SJCRH30 (cell line): ENCODE measurements at regions not wholly inside any gene's neighbourhood (a gene's known extent, or its start where the extent isn't known, plus 50 kb on each side); places are given as distances from the start of the nearest gene placed in this dataset.
A peak's percentile ranks its signal among the peaks of the same experiment; 100 is the strongest.
"Not testable (repeated sequence)": the region's sequence is repeated elsewhere in the genome, so short reads cannot be mapped to it uniquely, and the experiment has no call there.

ENCODE experiments used
- DNase-seq, 2 experiments: peaks; one replicate each; pipeline ENCODE4 v3.0.0-alpha.2; 2015 to 2020
- H3K27ac ChIP-seq: fragments of 250-450 bp; sonication (Bioruptor Pico); 2 replicates; pipeline ENCODE4 v1.5.1; 2020; ENCODE audit warnings: mild to moderate bottlenecking, moderate library complexity
- H3K27me3 ChIP-seq: fragments of 250-450 bp; sonication (Bioruptor Pico); 2 replicates; pipeline ENCODE4 v1.5.1; 2020; ENCODE audit warnings: mild to moderate bottlenecking, moderate library complexity
- H3K36me3 ChIP-seq: fragments of 250-450 bp; sonication (Bioruptor Pico); 2 replicates; pipeline ENCODE4 v1.5.1; 2020; ENCODE audit warnings: mild to moderate bottlenecking, moderate library complexity
- H3K4me1 ChIP-seq: fragments of 250-450 bp; sonication (Bioruptor Pico); 2 replicates; pipeline ENCODE4 v1.5.1; 2020; ENCODE audit warnings: mild to moderate bottlenecking, moderate library complexity
- H3K4me3 ChIP-seq: fragments of 250-450 bp; sonication (Bioruptor Pico); 2 replicates; pipeline ENCODE4 v1.5.1; 2020; ENCODE audit warnings: mild to moderate bottlenecking, moderate library complexity
- H3K9me3 ChIP-seq: fragments of 250-450 bp; sonication (Bioruptor Pico); replicated peaks from 2 replicates; pipeline ENCODE4 v1.5.1; 2020; ENCODE audit warnings: mild to moderate bottlenecking, moderate library complexity

GRCh38 chr13:105863300-105863920, 672.1 kb downstream of the EFNB2 start:
- no peak overlapping the region for H3K4me3 ChIP-seq
- H3K27me3 ChIP-seq = no peaks in the 10 kb centered on the region
- no peaks in the 10 kb centered on the region for H3K4me1 ChIP-seq
- no peaks in the 10 kb centered on the region for H3K9me3 ChIP-seq
- no peak overlapping the region for H3K27ac ChIP-seq
- no peak for DNase-seq
- H3K36me3 ChIP-seq = no peaks in the 10 kb centered on the region

- H3K9me3 ChIP-seq = no peaks in the 10 kb centered on the region
- DNase-seq = no peak
- no peaks in the 10 kb centered on the region for H3K36me3 ChIP-seq
- no peaks in the 10 kb centered on the region for H3K4me1 ChIP-seq
- H3K27ac ChIP-seq = no peak overlapping the region
- no peak overlapping the region for H3K4me3 ChIP-seq
- no peaks in the 10 kb centered on the region for H3K27me3 ChIP-seq
These were observed 687.0 kb downstream of the EFNB2 start for GRCh38 chr13:105848494-105848893.

DNA sequence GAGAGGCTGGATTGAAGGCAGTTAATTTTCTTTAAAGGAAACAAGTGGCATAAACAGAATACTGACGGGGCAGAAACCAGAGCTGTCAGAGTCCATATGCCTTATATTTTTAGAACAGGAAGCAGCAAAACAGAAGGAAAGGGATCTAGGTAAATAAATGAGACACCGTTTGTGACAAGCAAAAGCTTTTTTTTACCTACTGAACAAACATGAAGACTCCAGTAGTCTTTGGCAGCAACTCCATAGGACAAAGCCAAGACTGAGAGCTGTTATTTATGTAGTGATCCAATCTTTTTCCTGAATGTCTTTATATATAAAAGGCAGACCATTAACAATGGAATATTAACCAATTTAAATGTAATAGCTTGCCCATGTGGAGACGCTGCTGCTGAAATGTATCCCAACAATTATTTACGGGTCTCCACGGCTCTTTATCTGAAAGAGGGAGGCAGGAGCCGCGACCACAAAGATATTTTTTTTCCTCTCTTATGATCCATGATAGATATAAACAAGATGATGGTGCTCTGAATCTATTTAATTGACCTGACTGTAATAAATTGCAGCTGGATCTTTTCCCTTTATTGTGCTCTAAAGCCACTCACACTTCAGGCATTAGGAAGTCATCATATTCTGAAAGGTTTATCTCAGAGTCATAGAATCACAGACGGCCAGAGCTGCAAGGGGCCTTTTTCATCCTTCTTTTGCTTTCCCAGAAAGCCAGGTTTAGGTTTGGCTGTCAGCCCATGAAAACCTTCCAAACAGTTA, 687.8 kb downstream of the EFNB2 start:
- no peaks in the 10 kb centered on the region for H3K36me3 ChIP-seq
- no peak overlapping the region for H3K27ac ChIP-seq
- H3K9me3 ChIP-seq = no peaks in the 10 kb centered on the region
- H3K4me3 ChIP-seq = peak overlapping the region; percentile 35; the same call in 1 of the 2 replicates
- H3K27me3 ChIP-seq = no peaks in the 10 kb centered on the region
- DNase-seq = peak in 1 of 2 experiments; percentile 7
- H3K4me1 ChIP-seq = no peaks in the 10 kb centered on the region

DNA sequence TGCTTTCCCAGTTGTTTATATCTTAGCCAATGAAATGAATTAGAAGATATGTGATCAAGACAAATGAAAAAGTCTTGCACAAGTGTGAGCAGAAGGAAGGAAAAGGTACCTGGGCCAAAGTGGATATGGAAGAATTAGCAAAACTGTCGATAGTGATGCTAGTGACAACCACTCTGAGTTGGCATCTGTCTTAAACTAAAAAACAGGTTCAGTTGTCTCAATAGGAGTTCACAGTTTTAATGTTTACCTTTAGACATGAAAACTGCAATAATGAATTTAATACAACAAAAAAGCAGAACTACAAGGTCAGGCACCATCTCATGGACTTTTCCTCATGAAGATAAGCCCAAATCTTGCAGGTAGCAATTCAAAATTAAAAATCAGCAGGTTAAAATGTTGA, 688.5 kb downstream of the EFNB2 start:
- no peak overlapping the region for H3K4me3 ChIP-seq
- H3K4me1 ChIP-seq = no peaks in the 10 kb centered on the region
- no peak for DNase-seq
- H3K27ac ChIP-seq = no peak overlapping the region
- no peaks in the 10 kb centered on the region for H3K27me3 ChIP-seq
- no peaks in the 10 kb centered on the region for H3K36me3 ChIP-seq
- no peaks in the 10 kb centered on the region for H3K9me3 ChIP-seq

DNA sequence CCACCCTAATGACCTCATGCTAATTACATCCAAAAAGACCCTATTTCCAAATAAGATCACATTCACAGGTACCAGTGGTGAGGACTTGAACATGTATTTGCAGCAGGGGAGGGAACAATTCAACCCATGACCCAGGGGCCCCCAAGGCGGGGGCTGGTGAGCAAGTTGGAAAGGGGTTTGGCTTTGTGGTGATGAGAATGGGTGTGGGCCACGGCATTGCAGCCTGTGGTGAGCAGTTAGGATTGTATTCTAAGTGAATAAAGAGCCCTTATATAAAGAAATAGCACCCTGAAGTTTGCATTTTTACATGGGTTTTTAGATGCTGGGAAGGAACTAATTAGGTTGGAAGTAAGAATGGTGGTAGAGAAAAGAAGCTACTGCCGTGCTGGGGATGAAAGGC, 694.2 kb downstream of the EFNB2 start:
- no peak for DNase-seq
- H3K27ac ChIP-seq = no peak overlapping the region
- no peaks in the 10 kb centered on the region for H3K27me3 ChIP-seq
- no peak overlapping the region for H3K4me3 ChIP-seq
- no peaks in the 10 kb centered on the region for H3K36me3 ChIP-seq
- H3K4me1 ChIP-seq = no peaks in the 10 kb centered on the region
- H3K9me3 ChIP-seq = no peaks in the 10 kb centered on the region

- no peak for DNase-seq
- Histone ChIP-seq H3K27me3 (no peaks in the 10 kb centered on the region), H3K27ac (no peak overlapping the region), H3K9me3 (no peaks in the 10 kb centered on the region), H3K36me3 (no peaks in the 10 kb centered on the region), H3K4me1 (no peaks in the 10 kb centered on the region), H3K4me3 (no peak overlapping the region)
These were observed 697.2 kb downstream of the EFNB2 start for GRCh38 chr13:105838231-105838630.

DNA sequence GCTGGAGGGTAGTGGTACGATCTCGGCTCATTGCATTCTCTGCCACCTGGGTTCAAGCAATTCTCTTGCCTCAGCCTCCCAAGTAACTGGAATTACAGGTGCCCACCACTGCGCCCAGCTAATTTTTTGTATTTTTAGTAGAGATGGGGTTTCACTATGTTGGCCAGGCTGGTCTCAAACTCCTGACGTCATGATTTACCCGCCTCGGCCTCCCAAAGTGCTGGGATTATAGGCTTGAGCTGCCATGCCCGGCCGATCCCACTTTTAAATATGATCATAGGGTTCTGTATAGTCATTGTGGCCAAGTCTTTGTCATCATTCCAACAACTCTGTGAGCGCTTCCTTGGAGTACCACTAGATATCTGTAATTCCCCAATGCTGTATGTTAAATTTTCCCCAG, 698.2 kb downstream of the EFNB2 start:
- not testable (repeated sequence) for H3K4me1 ChIP-seq, H3K27me3 ChIP-seq, H3K9me3 ChIP-seq, H3K27ac ChIP-seq, H3K36me3 ChIP-seq, DNase-seq, H3K4me3 ChIP-seq

DNA sequence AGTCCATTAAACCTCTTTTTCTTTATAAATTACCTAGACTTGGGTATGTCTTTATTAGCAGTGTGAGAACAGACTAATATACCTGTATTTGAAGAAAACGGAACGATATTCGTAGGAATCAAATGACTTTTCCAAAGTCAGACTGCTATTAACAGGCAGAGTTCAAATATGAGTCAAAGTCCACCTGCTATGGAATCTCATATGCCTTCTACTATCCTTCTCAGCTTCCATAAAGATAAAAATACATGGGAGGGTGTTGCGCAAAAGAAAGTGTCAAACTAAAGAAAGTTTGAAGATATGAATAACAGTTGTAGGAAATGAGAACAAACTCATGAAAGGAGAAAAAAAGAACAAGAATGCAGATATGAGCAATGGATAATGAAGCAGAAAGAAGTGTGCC, 704.6 kb downstream of the EFNB2 start:
- Histone ChIP-seq H3K4me3 (no peak overlapping the region), H3K36me3 (no peaks in the 10 kb centered on the region), H3K27me3 (no peaks in the 10 kb centered on the region), H3K4me1 (no peaks in the 10 kb centered on the region), H3K27ac (no peak overlapping the region), H3K9me3 (no peaks in the 10 kb centered on the region)
- DNase-seq = no peak

GRCh38 chr13:105827111-105827809, 708.2 kb downstream of the EFNB2 start:
- no peaks in the 10 kb centered on the region for H3K4me1 ChIP-seq
- no peak overlapping the region for H3K4me3 ChIP-seq
- no peak for DNase-seq
- no peaks in the 10 kb centered on the region for H3K9me3 ChIP-seq
- no peaks in the 10 kb centered on the region for H3K27me3 ChIP-seq
- no peak overlapping the region for H3K27ac ChIP-seq
- H3K36me3 ChIP-seq = no peaks in the 10 kb centered on the region

DNA sequence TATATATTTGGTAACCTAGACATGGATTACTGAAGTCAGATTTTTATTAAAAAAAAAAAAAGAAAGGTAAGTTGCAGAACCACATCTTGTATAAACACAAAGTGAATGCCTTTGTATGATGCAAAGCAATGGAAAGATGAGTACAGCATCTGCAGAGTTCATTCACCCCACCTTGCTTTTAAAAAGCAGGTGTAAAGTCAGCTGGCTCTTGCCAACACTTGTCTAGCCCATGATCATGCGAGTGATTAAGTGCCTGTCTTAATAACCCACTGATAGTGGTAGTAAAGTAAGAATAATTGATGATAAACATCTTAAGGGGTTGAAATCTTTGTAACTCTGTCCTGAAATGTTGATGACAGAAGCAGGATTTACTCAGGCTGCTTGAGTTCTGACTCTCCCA, 710.4 kb downstream of the EFNB2 start:
- no peaks in the 10 kb centered on the region for H3K27me3 ChIP-seq
- no peak for DNase-seq
- no peak overlapping the region for H3K4me3 ChIP-seq
- H3K9me3 ChIP-seq = no peaks in the 10 kb centered on the region
- no peaks in the 10 kb centered on the region for H3K36me3 ChIP-seq
- H3K4me1 ChIP-seq = no peaks in the 10 kb centered on the region
- H3K27ac ChIP-seq = no peak overlapping the region

GRCh38 chr13:105821337-105821736, 714.1 kb downstream of the EFNB2 start:
- DNase-seq = no peak
- H3K36me3 ChIP-seq = no peaks in the 10 kb centered on the region

DNA sequence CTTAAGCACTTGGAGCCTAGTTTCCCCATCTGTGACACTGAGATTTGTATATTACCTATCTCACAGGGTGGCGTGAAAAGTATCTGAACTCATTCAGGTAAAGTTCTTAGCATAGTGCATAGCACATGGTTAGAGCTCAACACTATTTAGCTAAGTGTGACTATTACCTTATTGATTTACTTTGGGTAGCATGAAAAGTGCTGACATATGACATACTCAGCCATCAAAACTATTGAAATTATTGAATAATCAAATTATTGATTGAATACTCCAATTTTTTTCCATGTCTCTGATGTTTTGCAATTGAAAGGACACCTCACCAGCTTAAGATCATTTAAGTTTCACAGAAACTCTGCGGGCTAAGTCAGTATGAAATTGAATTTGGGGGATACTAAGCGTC, 715.0 kb downstream of the EFNB2 start:
- no peak overlapping the region for H3K27ac ChIP-seq
- no peak for DNase-seq
- no peaks in the 10 kb centered on the region for H3K27me3 ChIP-seq
- no peak overlapping the region for H3K4me3 ChIP-seq
- no peaks in the 10 kb centered on the region for H3K36me3 ChIP-seq
- no peaks in the 10 kb centered on the region for H3K4me1 ChIP-seq
- no peaks in the 10 kb centered on the region for H3K9me3 ChIP-seq

More at GRCh38 chr13:105821337-105821736, 714.1 kb downstream of the EFNB2 start:
- no peak overlapping the region for H3K27ac ChIP-seq
- no peaks in the 10 kb centered on the region for H3K9me3 ChIP-seq
- H3K27me3 ChIP-seq = no peaks in the 10 kb centered on the region
- no peaks in the 10 kb centered on the region for H3K4me1 ChIP-seq
- no peak overlapping the region for H3K4me3 ChIP-seq

- Histone ChIP-seq H3K36me3 (no peaks in the 10 kb centered on the region), H3K4me3 (no peak overlapping the region), H3K9me3 (no peaks in the 10 kb centered on the region), H3K27me3 (no peaks in the 10 kb centered on the region), H3K4me1 (peaks cover 4% of the 10 kb centered on the region), H3K27ac (no peak overlapping the region)
- no peak for DNase-seq
These were observed 718.0 kb downstream of the EFNB2 start for GRCh38 chr13:105817498-105817897.

GRCh38 chr13:105816994-105817393, 718.5 kb downstream of the EFNB2 start:
- Histone ChIP-seq H3K36me3 (no peaks in the 10 kb centered on the region), H3K27ac (no peak overlapping the region), H3K4me1 (peaks cover 4% of the 10 kb centered on the region), H3K4me3 (no peak overlapping the region), H3K9me3 (no peaks in the 10 kb centered on the region), H3K27me3 (no peaks in the 10 kb centered on the region)
- DNase-seq = no peak

DNA sequence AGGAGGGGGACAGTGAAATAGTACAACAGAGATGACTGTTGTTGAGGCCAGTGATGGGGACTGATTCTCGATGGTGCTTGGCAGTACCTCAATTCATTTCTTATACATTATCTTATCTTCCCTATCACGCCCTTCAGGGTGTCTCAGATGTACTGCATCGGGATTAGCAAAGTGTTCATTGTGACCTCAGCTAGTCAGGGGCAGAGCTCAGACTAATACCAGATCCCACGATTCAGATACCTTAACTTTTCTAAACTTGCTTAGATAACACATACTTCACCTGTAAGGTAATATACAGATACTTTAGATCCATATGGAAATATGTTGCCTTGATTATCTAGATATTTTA, 720.6 kb downstream of the EFNB2 start:
- H3K4me1 ChIP-seq = peaks cover 4% of the 10 kb centered on the region
- DNase-seq = no peak
- no peaks in the 10 kb centered on the region for H3K36me3 ChIP-seq
- H3K9me3 ChIP-seq = no peaks in the 10 kb centered on the region
- no peak overlapping the region for H3K4me3 ChIP-seq
- H3K27ac ChIP-seq = no peak overlapping the region
- no peaks in the 10 kb centered on the region for H3K27me3 ChIP-seq
